ENCODE measurements at regions not wholly inside any gene's neighbourhood (a gene's known extent, or its start where the extent isn't known, plus 50 kb on each side); places are given as distances from the start of the nearest gene placed in this dataset.
A peak's percentile ranks its signal among the peaks of the same experiment; 100 is the strongest.

- Histone ChIP-seq H3K36me3 (no peaks in the 10 kb centered on the region), H3K9me3 (no peaks in the 10 kb centered on the region), H3K4me1 (peaks cover 0 to 27% (median 1%) of the 10 kb centered on the region in 4 donors), H3K27me3 (no peaks in the 10 kb centered on the region), H3K27ac (peak overlapping the region in 1 of 4 donors; percentile 1), H3K4me3 (no peak overlapping the region)
- DNase-seq, result peak in 2 of 3 donors; percentile 68 to 75
- TF ChIP-seq CTCF (IDR thresholded peaks at IDR 0.05), result no peak
- no peak for TF ChIP-seq POLR2A (IDR thresholded peaks at IDR 0.05)
Measured at GRCh38 chr2:71930049-71930681, 217.5 kb downstream of the CYP26B1 start.

GRCh38 chr2:71929482-71929772 is 218.2 kb downstream of the CYP26B1 start:
- no peak for DNase-seq
- H3K4me3 ChIP-seq, result no peak overlapping the region
- TF ChIP-seq POLR2A (IDR thresholded peaks at IDR 0.05) (no peak), CTCF (IDR thresholded peaks at IDR 0.05) (no peak)
- no peak overlapping the region for H3K27ac ChIP-seq
- peaks cover 0 to 27% (median 1%) of the 10 kb centered on the region in 4 donors for H3K4me1 ChIP-seq
- no peaks in the 10 kb centered on the region for H3K36me3 ChIP-seq
- no peaks in the 10 kb centered on the region for H3K9me3 ChIP-seq
- H3K27me3 ChIP-seq, result no peaks in the 10 kb centered on the region

GRCh38 chr2:71928734-71929481 is 218.8 kb downstream of the CYP26B1 start:
- H3K9me3 ChIP-seq, result no peaks in the 10 kb centered on the region
- H3K27me3 ChIP-seq, result no peaks in the 10 kb centered on the region
- TF ChIP-seq POLR2A (IDR thresholded peaks at IDR 0.05) (no peak), CTCF (IDR thresholded peaks at IDR 0.05) (no peak)
- peaks cover 0 to 27% (median 1%) of the 10 kb centered on the region in 4 donors for H3K4me1 ChIP-seq
- DNase-seq, result no peak
- no peak overlapping the region for H3K27ac ChIP-seq
- H3K4me3 ChIP-seq, result no peak overlapping the region
- H3K36me3 ChIP-seq, result no peaks in the 10 kb centered on the region

- H3K4me1 ChIP-seq, result peaks cover 0 to 27% (median 1%) of the 10 kb centered on the region in 4 donors
- H3K27ac ChIP-seq, result no peak overlapping the region
- H3K36me3 ChIP-seq, result no peaks in the 10 kb centered on the region
- no peaks in the 10 kb centered on the region for H3K27me3 ChIP-seq
- H3K4me3 ChIP-seq, result no peak overlapping the region
- TF ChIP-seq CTCF (IDR thresholded peaks at IDR 0.05), result no peak
- no peak for TF ChIP-seq POLR2A (IDR thresholded peaks at IDR 0.05)
- no peak for DNase-seq
- no peaks in the 10 kb centered on the region for H3K9me3 ChIP-seq
Measured at GRCh38 chr2:71927757-71928715, 219.6 kb downstream of the CYP26B1 start.

GRCh38 chr2:71926876-71927756 is 220.5 kb downstream of the CYP26B1 start:
- DNase-seq, result peak in 1 of 3 donors; percentile 54
- H3K27me3 ChIP-seq, result no peaks in the 10 kb centered on the region
- peaks cover 0 to 27% (median 1%) of the 10 kb centered on the region in 4 donors for H3K4me1 ChIP-seq
- no peak overlapping the region for H3K4me3 ChIP-seq
- no peak for TF ChIP-seq CTCF (IDR thresholded peaks at IDR 0.05)
- no peak for TF ChIP-seq POLR2A (IDR thresholded peaks at IDR 0.05)
- peak overlapping the region in 2 of 4 donors; percentile 22 to 71 for H3K27ac ChIP-seq
- no peaks in the 10 kb centered on the region for H3K9me3 ChIP-seq
- H3K36me3 ChIP-seq, result no peaks in the 10 kb centered on the region

Data from Peyer's patch (tissue), 4 donors.